T-cell (primary cell): ENCODE measurements at regions not wholly inside any gene's neighbourhood (a gene's known extent, or its start where the extent isn't known, plus 50 kb on each side); places are given as distances from the start of the nearest gene placed in this dataset.

Experiments
- ATAC-seq, 4 experiments: fragments of 200-7000 bp in 3 of 4; fragments of 150-1000 bp in 1 of 4; cut with Tn5 transposase; replicated peaks in 1 of 4; 1 replicate in 3 of 4; 2 replicates in 1 of 4; pipeline ENCODE4 v1.10.0; 2021; ENCODE audit warnings: moderate library complexity in 3 of 4, mild to moderate bottlenecking in 2 of 4, moderate number of reproducible peaks in 1 of 4
- CTCF ChIA-PET, 2 donors: fragments of 300-600 bp; sonication (Branson Sonifier 250); formaldehyde crosslinking; loops; one replicate each; lab custom pipeline; 2022; ENCODE audit warnings: antibody characterized with exemption in 2 of 2; lab: Charles Lee
- POLR2A ChIA-PET, 2 donors: fragments of 300-600 bp; sonication (Branson Sonifier 250); formaldehyde crosslinking; loops; one replicate each; lab custom pipeline; 2022; ENCODE audit warnings: antibody characterized with exemption in 2 of 2; lab: Charles Lee
- DNase-seq, 35 experiments: peaks; one replicate each; pipeline versions ENCODE4 v3.0.0 to v3.0.0-alpha.2; 2013 to 2023
- H3K27ac ChIP-seq: one replicate; pipeline ENCODE4 v1.5.1; 2013; ENCODE audit warnings: low read length
- H3K27me3 ChIP-seq, 2 experiments: replicated peaks in 1 of 2; 1 replicate in 1 of 2; 2 replicates in 1 of 2; pipeline versions ENCODE4 v1.6.1 to v1.7.0; 2013; ENCODE audit warnings: low read length in 1 of 2, mixed read lengths in 1 of 2; ENCODE audit not compliant: control insufficient read depth in 2 of 2, insufficient read depth in 2 of 2; ENCODE audit errors: extremely low read depth in 1 of 2
- H3K36me3 ChIP-seq, 2 donors: 1 replicate in 1 of 2; 2 replicates in 1 of 2; pipeline versions ENCODE4 v1.6.1 to v1.7.0; 2013; ENCODE audit warnings: low read length in 1 of 2; ENCODE audit not compliant: control insufficient read depth in 2 of 2, insufficient read depth in 1 of 2; ENCODE audit errors: extremely low read depth in 1 of 2
- H3K4me1 ChIP-seq, 2 experiments: 1 replicate in 1 of 2; 2 replicates in 1 of 2; pipeline versions ENCODE4 v1.6.1 to v1.7.0; 2013; ENCODE audit warnings: low read length in 2 of 2, mixed read lengths in 1 of 2; ENCODE audit not compliant: insufficient read depth in 2 of 2, control insufficient read depth in 1 of 2; ENCODE audit errors: extremely low read depth in 1 of 2
- H3K4me3 ChIP-seq, 2 donors: 1 replicate in 1 of 2; 2 replicates in 1 of 2; pipeline versions ENCODE4 v1.5.1 to v1.7.0; 2013; ENCODE audit warnings: mild to moderate bottlenecking in 2 of 2, low read length in 1 of 2, moderate library complexity in 1 of 2; ENCODE audit not compliant: control insufficient read depth in 1 of 2; ENCODE audit errors: extremely low read depth in 1 of 2
- H3K9me3 ChIP-seq: 2 replicates; pipeline ENCODE4 v1.7.0; 2013
- H3K27ac Mint-ChIP-seq, 2 donors: one replicate each; pipeline ENCODE4 v1.8.0; 2020 to 2021; ENCODE audit warnings: mild to moderate bottlenecking in 2 of 2, mixed read lengths in 2 of 2
- H3K27me3 Mint-ChIP-seq, 2 donors: one replicate each; pipeline ENCODE4 v1.8.0; 2021 to 2022; ENCODE audit warnings: mixed read lengths in 2 of 2
- H3K36me3 Mint-ChIP-seq: one replicate; pipeline ENCODE4 v1.8.0; 2021; ENCODE audit warnings: mixed read lengths
- H3K4me1 Mint-ChIP-seq, 3 donors: one replicate each; pipeline ENCODE4 v1.8.0; 2020 to 2022; ENCODE audit warnings: mixed read lengths in 3 of 3, mild to moderate bottlenecking in 1 of 3
- H3K4me3 Mint-ChIP-seq, 3 donors: one replicate each; pipeline ENCODE4 v1.8.0; 2020 to 2022; ENCODE audit warnings: mild to moderate bottlenecking in 3 of 3, mixed read lengths in 3 of 3, moderate library complexity in 3 of 3
- H3K9me3 Mint-ChIP-seq, 3 donors: one replicate each; pipeline ENCODE4 v1.8.0; 2020 to 2022; ENCODE audit warnings: mixed read lengths in 3 of 3
- WGBS: methylation state at CpG from one replicate; pipeline ENCODE4 v1.1.5; 2013; ENCODE audit warnings: missing lambda C conversion rate; ENCODE audit not compliant: insufficient coverage; 5-methylcytosine and 5-hydroxymethylcytosine counted together

- ATAC-seq (no peak), DNase-seq (no peak)
- Histone ChIP-seq H3K27ac (no peak overlapping the region), H3K4me3 (no peak overlapping the region), H3K27me3 (peaks cover 0 to 10% of the 10 kb centered on the region in 2 experiments), H3K9me3 (no peaks in the 10 kb centered on the region), H3K36me3 (no peaks in the 10 kb centered on the region), H3K4me1 (no peaks in the 10 kb centered on the region)
- H3K27me3 Mint-ChIP-seq = peaks cover 6 to 12% of the 10 kb centered on the region in 2 donors
- ChIA-PET CTCF (no interaction called here), POLR2A (no interaction called here)
- no peaks in the 10 kb centered on the region for H3K4me1 Mint-ChIP-seq
- no peak overlapping the region for H3K27ac Mint-ChIP-seq
- H3K36me3 Mint-ChIP-seq = no peaks in the 10 kb centered on the region
- H3K4me3 Mint-ChIP-seq = no peak overlapping the region
- H3K9me3 Mint-ChIP-seq = no peaks in the 10 kb centered on the region
- WGBS = 63% methylated on average over 14 of the region's 14 CpGs
Observed at GRCh38 chr10:131689016-131689415, 211.8 kb upstream of the PPP2R2D start.

GRCh38 chr10:131689486-131689885 is 211.3 kb upstream of the PPP2R2D start:
- 86% methylated on average over 20 of the region's 20 CpGs for WGBS
- Mint-ChIP-seq H3K9me3 (no peaks in the 10 kb centered on the region), H3K4me3 (no peak overlapping the region), H3K4me1 (no peaks in the 10 kb centered on the region), H3K27ac (no peak overlapping the region), H3K27me3 (peaks cover 6 to 13% of the 10 kb centered on the region in 2 donors), H3K36me3 (no peaks in the 10 kb centered on the region)
- H3K36me3 ChIP-seq = no peaks in the 10 kb centered on the region
- ATAC-seq (no peak), DNase-seq (no peak)
- H3K4me1 ChIP-seq = no peaks in the 10 kb centered on the region
- H3K27ac ChIP-seq = no peak overlapping the region
- H3K27me3 ChIP-seq = peaks cover 0 to 12% of the 10 kb centered on the region in 2 experiments
- POLR2A ChIA-PET = no interaction called here
- H3K4me3 ChIP-seq = no peak overlapping the region
- H3K9me3 ChIP-seq = no peaks in the 10 kb centered on the region
- CTCF ChIA-PET = no interaction called here

- H3K9me3 ChIP-seq = no peaks in the 10 kb centered on the region
- Mint-ChIP-seq H3K36me3 (no peaks in the 10 kb centered on the region), H3K9me3 (no peaks in the 10 kb centered on the region), H3K4me3 (no peak overlapping the region), H3K27ac (no peak overlapping the region), H3K27me3 (peaks cover 6 to 13% of the 10 kb centered on the region in 2 donors), H3K4me1 (no peaks in the 10 kb centered on the region)
- no peak overlapping the region for H3K27ac ChIP-seq
- H3K36me3 ChIP-seq = no peaks in the 10 kb centered on the region
- 79% methylated on average over 11 of the region's 15 CpGs for WGBS
- H3K4me1 ChIP-seq = no peaks in the 10 kb centered on the region
- no peak overlapping the region for H3K4me3 ChIP-seq
- CTCF ChIA-PET = no interaction called here
- H3K27me3 ChIP-seq = peaks cover 0 to 12% of the 10 kb centered on the region in 2 experiments
- POLR2A ChIA-PET = no interaction called here
- ATAC-seq (no peak), DNase-seq (no peak)
Observed at GRCh38 chr10:131689954-131690757, 210.7 kb upstream of the PPP2R2D start.

GRCh38 chr10:131690805-131691239 is 210.0 kb upstream of the PPP2R2D start:
- CTCF ChIA-PET = no interaction called here
- Mint-ChIP-seq H3K36me3 (no peaks in the 10 kb centered on the region), H3K4me3 (no peak overlapping the region), H3K27me3 (peaks cover 9 to 13% of the 10 kb centered on the region in 2 donors), H3K4me1 (no peaks in the 10 kb centered on the region), H3K9me3 (no peaks in the 10 kb centered on the region), H3K27ac (no peak overlapping the region)
- POLR2A ChIA-PET = no interaction called here
- H3K4me3 ChIP-seq = no peak overlapping the region
- H3K27me3 ChIP-seq = peaks cover 0 to 12% of the 10 kb centered on the region in 2 experiments
- ATAC-seq (no peak), DNase-seq (no peak)
- H3K9me3 ChIP-seq = no peaks in the 10 kb centered on the region
- no peak overlapping the region for H3K27ac ChIP-seq
- H3K4me1 ChIP-seq = no peaks in the 10 kb centered on the region
- WGBS = 83% methylated on average over 10 of the region's 14 CpGs
- no peaks in the 10 kb centered on the region for H3K36me3 ChIP-seq

- Mint-ChIP-seq H3K9me3 (no peaks in the 10 kb centered on the region), H3K27me3 (peaks cover 9 to 13% of the 10 kb centered on the region in 2 donors), H3K4me1 (no peaks in the 10 kb centered on the region), H3K27ac (no peak overlapping the region), H3K4me3 (no peak overlapping the region), H3K36me3 (no peaks in the 10 kb centered on the region)
- Histone ChIP-seq H3K27ac (no peak overlapping the region), H3K9me3 (no peaks in the 10 kb centered on the region), H3K27me3 (peaks cover 0 to 12% of the 10 kb centered on the region in 2 experiments), H3K4me1 (no peaks in the 10 kb centered on the region), H3K4me3 (no peak overlapping the region), H3K36me3 (no peaks in the 10 kb centered on the region)
- WGBS = 80% methylated on average over 9 of the region's 16 CpGs
- ChIA-PET CTCF (no interaction called here), POLR2A (no interaction called here)
- DNase-seq (no peak), ATAC-seq (no peak)
Observed at GRCh38 chr10:131691481-131692090, 209.2 kb upstream of the PPP2R2D start.

- Mint-ChIP-seq H3K36me3 (no peaks in the 10 kb centered on the region), H3K27me3 (peaks cover 9 to 13% of the 10 kb centered on the region in 2 donors), H3K4me1 (no peaks in the 10 kb centered on the region), H3K27ac (no peak overlapping the region), H3K9me3 (no peaks in the 10 kb centered on the region), H3K4me3 (no peak overlapping the region)
- no peak overlapping the region for H3K27ac ChIP-seq
- 68% methylated on average over 12 of the region's 12 CpGs for WGBS
- H3K9me3 ChIP-seq = no peaks in the 10 kb centered on the region
- POLR2A ChIA-PET = no interaction called here
- ATAC-seq (no peak), DNase-seq (no peak)
- H3K27me3 ChIP-seq = peaks cover 0 to 10% of the 10 kb centered on the region in 2 experiments
- no peaks in the 10 kb centered on the region for H3K4me1 ChIP-seq
- H3K4me3 ChIP-seq = no peak overlapping the region
- no peaks in the 10 kb centered on the region for H3K36me3 ChIP-seq
- CTCF ChIA-PET = no interaction called here
Observed at GRCh38 chr10:131692176-131692575, 208.6 kb upstream of the PPP2R2D start.
